D341Med (cell line): ENCODE measurements at regions not wholly inside any gene's neighbourhood (a gene's known extent, or its start where the extent isn't known, plus 50 kb on each side); places are given as distances from the start of the nearest gene placed in this dataset.
"Not testable (repeated sequence)": the region's sequence is repeated elsewhere in the genome, so short reads cannot be mapped to it uniquely, and the experiment has no call there.

Experiments used
- DNase-seq: peaks from one replicate; pipeline ENCODE4 v3.0.0; 2012; ENCODE audit warnings: low spot score

GRCh38 chr4:146073517-146073916 lies 102.0 kb upstream of the LSM6 start:
- DNase-seq = no peak

- DNase-seq = no peak
Observed at GRCh38 chr4:146072376-146072775, 103.1 kb upstream of the LSM6 start.

GRCh38 chr4:146071390-146071789 lies 104.1 kb upstream of the LSM6 start:
- no peak for DNase-seq

- DNase-seq = no peak
Observed at GRCh38 chr4:146063143-146063542, 112.4 kb upstream of the LSM6 start.

- no peak for DNase-seq
Observed at GRCh38 chr4:146062340-146062739, 113.2 kb upstream of the LSM6 start.

- no peak for DNase-seq
Observed at GRCh38 chr4:146061610-146062334, 113.7 kb upstream of the LSM6 start.

- DNase-seq = no peak
Observed at GRCh38 chr4:146059865-146060264, 115.7 kb upstream of the LSM6 start.

GRCh38 chr4:146059151-146059550 lies 116.4 kb upstream of the LSM6 start:
- DNase-seq = no peak

GRCh38 chr4:146058531-146058930 lies 117.0 kb upstream of the LSM6 start:
- no peak for DNase-seq

GRCh38 chr4:146054676-146055075 lies 116.1 kb upstream of the ZNF827 start:
- DNase-seq = no peak

- no peak for DNase-seq
Observed at GRCh38 chr4:146053891-146054290, 115.3 kb upstream of the ZNF827 start.

- no peak for DNase-seq
Observed at GRCh38 chr4:146051728-146052391, 113.2 kb upstream of the ZNF827 start.

- DNase-seq = no peak
Observed at GRCh38 chr4:146051223-146051622, 112.6 kb upstream of the ZNF827 start.

- no peak for DNase-seq
Observed at GRCh38 chr4:146049802-146050201, 111.2 kb upstream of the ZNF827 start.

GRCh38 chr4:146047768-146048167 lies 109.1 kb upstream of the ZNF827 start:
- DNase-seq = not testable (repeated sequence)

- DNase-seq = no peak
Observed at GRCh38 chr4:146041139-146042004, 102.7 kb upstream of the ZNF827 start.

- no peak for DNase-seq
Observed at GRCh38 chr4:146040623-146041022, 102.0 kb upstream of the ZNF827 start.

GRCh38 chr4:146033149-146033548 lies 94.5 kb upstream of the ZNF827 start:
- no peak for DNase-seq

- no peak for DNase-seq
Observed at GRCh38 chr4:146032234-146032860, 93.7 kb upstream of the ZNF827 start.

- no peak for DNase-seq
Observed at GRCh38 chr4:146029939-146030710, 91.5 kb upstream of the ZNF827 start.

GRCh38 chr4:146029147-146029546 lies 90.5 kb upstream of the ZNF827 start:
- DNase-seq = no peak

GRCh38 chr4:146027761-146028160 lies 89.1 kb upstream of the ZNF827 start:
- DNase-seq = no peak
